ENCODE measurements at regions not wholly inside any gene's neighbourhood (a gene's known extent, or its start where the extent isn't known, plus 50 kb on each side); places are given as distances from the start of the nearest gene placed in this dataset.

GRCh38 chr1:56115701-56116100 lies 463.7 kb downstream of the PLPP3 start:
- peaks cover 17% of the 10 kb centered on the region for H3K9me3 Mint-ChIP-seq
- no peak for DNase-seq
- TF ChIP-seq CTCF (IDR thresholded peaks at IDR 0.05) = no peak

GRCh38 chr1:56113679-56114078 lies 465.7 kb downstream of the PLPP3 start:
- Mint-ChIP-seq H3K9me3 (peaks cover 20% of the 10 kb centered on the region), H3K27me3 (ENCODE audit: insufficient read depth) (no peaks in the 10 kb centered on the region; the same call in 1 of the 2 replicates), H3K4me3 (no peak overlapping the region), H3K4me1 (ENCODE audit: low read depth) (no peaks in the 10 kb centered on the region), H3K36me3 (ENCODE audit: low read depth) (no peaks in the 10 kb centered on the region), H3K27ac (no peak overlapping the region)
- no peak for TF ChIP-seq CTCF (IDR thresholded peaks at IDR 0.05)
- no peak for DNase-seq

More at GRCh38 chr1:56115701-56116100, 463.7 kb downstream of the PLPP3 start:
- Mint-ChIP-seq H3K36me3 (ENCODE audit: low read depth) (no peaks in the 10 kb centered on the region), H3K4me1 (ENCODE audit: low read depth) (no peaks in the 10 kb centered on the region), H3K27me3 (ENCODE audit: insufficient read depth) (no peaks in the 10 kb centered on the region; the same call in 1 of the 2 replicates), H3K27ac (no peak overlapping the region), H3K4me3 (no peak overlapping the region)

GRCh38 chr1:56107275-56107638 lies 472.1 kb downstream of the PLPP3 start:
- Mint-ChIP-seq H3K27ac (no peak overlapping the region), H3K9me3 (peaks cover 46% of the 10 kb centered on the region), H3K27me3 (ENCODE audit: insufficient read depth) (peaks cover 5% of the 10 kb centered on the region), H3K36me3 (ENCODE audit: low read depth) (no peaks in the 10 kb centered on the region), H3K4me1 (ENCODE audit: low read depth) (no peaks in the 10 kb centered on the region), H3K4me3 (no peak overlapping the region)
- TF ChIP-seq CTCF (IDR thresholded peaks at IDR 0.05) = no peak
- no peak for DNase-seq

- Mint-ChIP-seq H3K4me3 (no peak overlapping the region), H3K9me3 (peaks cover 40% of the 10 kb centered on the region), H3K4me1 (ENCODE audit: low read depth) (no peaks in the 10 kb centered on the region), H3K27me3 (ENCODE audit: insufficient read depth) (peaks cover 5% of the 10 kb centered on the region), H3K36me3 (ENCODE audit: low read depth) (no peaks in the 10 kb centered on the region), H3K27ac (no peak overlapping the region)
- TF ChIP-seq CTCF (IDR thresholded peaks at IDR 0.05) = no peak
- DNase-seq = no peak
Measured at GRCh38 chr1:56106531-56107274, 472.7 kb downstream of the PLPP3 start.

- peaks cover 33% of the 10 kb centered on the region for H3K9me3 Mint-ChIP-seq
- H3K27ac Mint-ChIP-seq = no peak overlapping the region
- peaks cover under 1% of the 10 kb centered on the region; the same call in 1 of the 2 replicates for H3K4me1 Mint-ChIP-seq (ENCODE audit: low read depth)
- no peak for TF ChIP-seq CTCF (IDR thresholded peaks at IDR 0.05)
- no peak overlapping the region for H3K4me3 Mint-ChIP-seq
- DNase-seq = no peak
- no peaks in the 10 kb centered on the region for H3K36me3 Mint-ChIP-seq (ENCODE audit: low read depth)
- H3K27me3 Mint-ChIP-seq (ENCODE audit: insufficient read depth) = peaks cover 5% of the 10 kb centered on the region
Measured at GRCh38 chr1:56105397-56105796, 474.0 kb downstream of the PLPP3 start.
